Liver (tissue), 3 donors: ENCODE measurements at regions not wholly inside any gene's neighbourhood (a gene's known extent, or its start where the extent isn't known, plus 50 kb on each side); places are given as distances from the start of the nearest gene placed in this dataset.

ENCODE experiments used
- CTCF ChIP-seq: fragments of 150-350 bp; IDR thresholded peaks from 2 replicates; pipeline ENCODE4 v1.5.1; 2017; ENCODE audit warnings: improper control_type of control experiment, low read depth, low read length; ENCODE audit not compliant: missing input control
- EGR1 ChIP-seq, 2 donors: IDR thresholded peaks; 2 replicates each; pipeline ENCODE4 v1.6.1; 2016 to 2018; ENCODE audit warnings: antibody characterized with exemption in 2 of 2, low read depth in 2 of 2
- FOXA1 ChIP-seq: IDR thresholded peaks from 2 replicates; pipeline ENCODE4 v1.6.1; 2016; ENCODE audit warnings: antibody characterized with exemption
- TAF1 ChIP-seq: conservative IDR thresholded peaks from 2 replicates; pipeline ENCODE4 v1.6.1; 2016; ENCODE audit warnings: antibody characterized with exemption, mild to moderate bottlenecking
- donor health status: healthy.
- donor health status: healthy.

- no peak for TF ChIP-seq CTCF
- TF ChIP-seq EGR1 (IDR thresholded peaks at IDR 0.05; ENCODE audit: low read depth in 2 of 2): no peak
- no peak for TF ChIP-seq FOXA1
- no peak for TF ChIP-seq TAF1
These were observed 82.5 kb downstream of the ESM1 start for GRCh38 chr5:54902791-54903473.
